Testis (tissue), 2 donors: ENCODE measurements at regions not wholly inside any gene's neighbourhood (a gene's known extent, or its start where the extent isn't known, plus 50 kb on each side); places are given as distances from the start of the nearest gene placed in this dataset.

Source experiments
- CTCF ChIP-seq, 3 experiments: fragments of 450-650 bp in 2 of 3; fragments of 200-600 bp in 1 of 3; sonication (generic) in 1 of 3; IDR thresholded peaks; one replicate each; pipeline ENCODE4 v1.5.1; 2016 to 2019; ENCODE audit warnings: antibody characterized with exemption in 3 of 3, mild to moderate bottlenecking in 2 of 3, moderate library complexity in 1 of 3
- POLR2A ChIP-seq: fragments of 450-650 bp; IDR thresholded peaks from one replicate; pipeline ENCODE4 v1.6.1; 2017; ENCODE audit warnings: antibody characterized with exemption, mild to moderate bottlenecking, moderate library complexity

GRCh38 chr7:11969643-11970042 lies 137.6 kb upstream of the THSD7A start:
- TF ChIP-seq CTCF (IDR thresholded peaks at IDR 0.05) (no peak), POLR2A (no peak)
